A549 (cell line): ENCODE measurements at regions not wholly inside any gene's neighbourhood (a gene's known extent, or its start where the extent isn't known, plus 50 kb on each side); places are given as distances from the start of the nearest gene placed in this dataset.

ENCODE experiments used
- JUN ChIP-seq, 2 experiments: fragments of >200 bp; sonication (Bioruptor Twin); formaldehyde crosslinking; IDR thresholded peaks; 2 replicates in 1 of 2; 3 replicates in 1 of 2; pipeline ENCODE4 v1.6.1; 2016 to 2017
- MAZ ChIP-seq: fragments of 150-350 bp; IDR thresholded peaks from 2 replicates; pipeline ENCODE4 v1.6.1; 2014; ENCODE audit warnings: antibody characterized with exemption, low read depth, low read length, borderline replicate concordance
- ZNF302 ChIP-seq: fragments of 250-450 bp; sonication (Bioruptor Pico); IDR thresholded peaks from 2 replicates; pipeline ENCODE4 v1.9.0; 2021; ENCODE audit warnings: inconsistent platforms, mild to moderate bottlenecking, moderate library complexity
- ZSCAN20 ChIP-seq: fragments of 250-450 bp; sonication (Bioruptor Pico); IDR thresholded peaks from 2 replicates; pipeline ENCODE4 v1.8.0; 2022; ENCODE audit warnings: mild to moderate bottlenecking, moderate library complexity
- TF ChIP-seq, protein P1 (sequence below): fragments of >200 bp; sonication (Bioruptor Twin); formaldehyde crosslinking; IDR thresholded peaks from 3 replicates; pipeline ENCODE4 v1.5.1; 2016

DNA sequence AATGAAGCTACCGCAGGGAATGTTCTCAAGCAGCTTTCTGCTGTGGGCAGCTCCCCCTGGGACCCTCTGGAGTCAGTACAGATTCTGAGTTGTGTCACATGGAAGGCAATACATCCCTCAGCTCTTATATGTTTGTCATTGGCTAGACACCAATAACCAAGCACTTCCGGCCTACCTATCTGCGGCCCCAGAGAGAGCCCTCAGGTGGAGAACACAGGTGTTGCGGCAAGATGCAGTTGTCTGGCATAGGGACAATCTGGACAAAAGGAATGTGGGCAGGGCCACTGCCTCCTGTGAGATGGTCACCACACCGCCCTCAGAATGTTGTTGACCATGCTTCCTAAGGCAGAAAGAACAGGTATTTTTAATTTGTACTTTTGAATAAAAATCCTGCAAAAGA lies 118.7 kb downstream of the BRMS1L start:
- TF ChIP-seq, protein P1, sequence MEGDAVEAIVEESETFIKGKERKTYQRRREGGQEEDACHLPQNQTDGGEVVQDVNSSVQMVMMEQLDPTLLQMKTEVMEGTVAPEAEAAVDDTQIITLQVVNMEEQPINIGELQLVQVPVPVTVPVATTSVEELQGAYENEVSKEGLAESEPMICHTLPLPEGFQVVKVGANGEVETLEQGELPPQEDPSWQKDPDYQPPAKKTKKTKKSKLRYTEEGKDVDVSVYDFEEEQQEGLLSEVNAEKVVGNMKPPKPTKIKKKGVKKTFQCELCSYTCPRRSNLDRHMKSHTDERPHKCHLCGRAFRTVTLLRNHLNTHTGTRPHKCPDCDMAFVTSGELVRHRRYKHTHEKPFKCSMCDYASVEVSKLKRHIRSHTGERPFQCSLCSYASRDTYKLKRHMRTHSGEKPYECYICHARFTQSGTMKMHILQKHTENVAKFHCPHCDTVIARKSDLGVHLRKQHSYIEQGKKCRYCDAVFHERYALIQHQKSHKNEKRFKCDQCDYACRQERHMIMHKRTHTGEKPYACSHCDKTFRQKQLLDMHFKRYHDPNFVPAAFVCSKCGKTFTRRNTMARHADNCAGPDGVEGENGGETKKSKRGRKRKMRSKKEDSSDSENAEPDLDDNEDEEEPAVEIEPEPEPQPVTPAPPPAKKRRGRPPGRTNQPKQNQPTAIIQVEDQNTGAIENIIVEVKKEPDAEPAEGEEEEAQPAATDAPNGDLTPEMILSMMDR, result 0 out of 3 replicates have a peak, but pooled peaks have one; percentile 13
- no peak for TF ChIP-seq ZNF302 (CRISPR knock-in tag)
- no peak for TF ChIP-seq MAZ
- no peak for TF ChIP-seq ZSCAN20
- no peak for TF ChIP-seq JUN (IDR thresholded peaks at IDR 0.05)
